VCaP (cell line): ENCODE measurements at regions not wholly inside any gene's neighbourhood (a gene's known extent, or its start where the extent isn't known, plus 50 kb on each side); places are given as distances from the start of the nearest gene placed in this dataset.
"Not testable (repeated sequence)": the region's sequence is repeated elsewhere in the genome, so short reads cannot be mapped to it uniquely, and the experiment has no call there.

Experiments
- H3K27ac ChIP-seq: fragments of 450-650 bp; 2 replicates; pipeline ENCODE4 v1.5.1; 2017
- CTCF ChIP-seq: fragments of 450-650 bp; conservative IDR thresholded peaks from 2 replicates; pipeline ENCODE4 v1.5.1; 2017; ENCODE audit warnings: mild to moderate bottlenecking, moderate library complexity

- no peak for TF ChIP-seq CTCF
- no peak overlapping the region for H3K27ac ChIP-seq
Measured at GRCh38 chr13:68895696-68896095, 1211.9 kb upstream of the ATXN8OS start.

GRCh38 chr13:68893721-68894120 lies 1213.9 kb upstream of the ATXN8OS start:
- not testable (repeated sequence) for H3K27ac ChIP-seq

GRCh38 chr13:68892596-68892995 lies 1215.0 kb upstream of the ATXN8OS start:
- H3K27ac ChIP-seq, result not testable (repeated sequence)

GRCh38 chr13:68890101-68890500 lies 1217.5 kb upstream of the ATXN8OS start:
- not testable (repeated sequence) for H3K27ac ChIP-seq

- no peak overlapping the region for H3K27ac ChIP-seq
- TF ChIP-seq CTCF, result no peak
Measured at GRCh38 chr13:68888832-68889231, 1218.8 kb upstream of the ATXN8OS start.

GRCh38 chr13:68872338-68872737 lies 1235.3 kb upstream of the ATXN8OS start:
- no peak for TF ChIP-seq CTCF
- H3K27ac ChIP-seq, result no peak overlapping the region

- no peak overlapping the region for H3K27ac ChIP-seq
- no peak for TF ChIP-seq CTCF
Measured at GRCh38 chr13:68851026-68851425, 1256.6 kb upstream of the ATXN8OS start.

GRCh38 chr13:68850160-68850559 lies 1257.5 kb upstream of the ATXN8OS start:
- no peak for TF ChIP-seq CTCF
- H3K27ac ChIP-seq, result no peak overlapping the region

- TF ChIP-seq CTCF, result no peak
- no peak overlapping the region for H3K27ac ChIP-seq
Measured at GRCh38 chr13:68846663-68847062, 1261.0 kb upstream of the ATXN8OS start.
